Uterus (tissue), 2 donors: ENCODE measurements at regions not wholly inside any gene's neighbourhood (a gene's known extent, or its start where the extent isn't known, plus 50 kb on each side); places are given as distances from the start of the nearest gene placed in this dataset.

Source experiments
- POLR2A ChIP-seq, 2 donors: fragments of 450-650 bp; IDR thresholded peaks; one replicate each; pipeline ENCODE4 v1.6.1; 2016; ENCODE audit warnings: antibody characterized with exemption in 2 of 2, mild to moderate bottlenecking in 1 of 2, moderate library complexity in 1 of 2
- TF ChIP-seq, protein P1 (sequence below), 4 experiments: fragments of 200-600 bp in 2 of 4; fragments of 450-650 bp in 2 of 4; sonication (generic) in 2 of 4; IDR thresholded peaks; one replicate each; pipeline ENCODE4 v1.5.1; 2016 to 2019; ENCODE audit warnings: antibody characterized with exemption in 4 of 4, mild to moderate bottlenecking in 2 of 4, moderate library complexity in 1 of 4

- TF ChIP-seq, protein P1, sequence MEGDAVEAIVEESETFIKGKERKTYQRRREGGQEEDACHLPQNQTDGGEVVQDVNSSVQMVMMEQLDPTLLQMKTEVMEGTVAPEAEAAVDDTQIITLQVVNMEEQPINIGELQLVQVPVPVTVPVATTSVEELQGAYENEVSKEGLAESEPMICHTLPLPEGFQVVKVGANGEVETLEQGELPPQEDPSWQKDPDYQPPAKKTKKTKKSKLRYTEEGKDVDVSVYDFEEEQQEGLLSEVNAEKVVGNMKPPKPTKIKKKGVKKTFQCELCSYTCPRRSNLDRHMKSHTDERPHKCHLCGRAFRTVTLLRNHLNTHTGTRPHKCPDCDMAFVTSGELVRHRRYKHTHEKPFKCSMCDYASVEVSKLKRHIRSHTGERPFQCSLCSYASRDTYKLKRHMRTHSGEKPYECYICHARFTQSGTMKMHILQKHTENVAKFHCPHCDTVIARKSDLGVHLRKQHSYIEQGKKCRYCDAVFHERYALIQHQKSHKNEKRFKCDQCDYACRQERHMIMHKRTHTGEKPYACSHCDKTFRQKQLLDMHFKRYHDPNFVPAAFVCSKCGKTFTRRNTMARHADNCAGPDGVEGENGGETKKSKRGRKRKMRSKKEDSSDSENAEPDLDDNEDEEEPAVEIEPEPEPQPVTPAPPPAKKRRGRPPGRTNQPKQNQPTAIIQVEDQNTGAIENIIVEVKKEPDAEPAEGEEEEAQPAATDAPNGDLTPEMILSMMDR (IDR thresholded peaks at IDR 0.05), result no peak
- TF ChIP-seq POLR2A (IDR thresholded peaks at IDR 0.05), result no peak
Measured at GRCh38 chr18:9011431-9011830, 91.1 kb upstream of the NDUFV2 start.
